ENCODE measurements at regions not wholly inside any gene's neighbourhood (a gene's known extent, or its start where the extent isn't known, plus 50 kb on each side); places are given as distances from the start of the nearest gene placed in this dataset.

GRCh38 chr7:46513447-46513848 is 592.4 kb upstream of the IGFBP3 start:
- TF ChIP-seq EZH2 (IDR thresholded peaks at IDR 0.05; ENCODE audit: borderline replicate concordance, insufficient read depth, low read depth, low read length, poor library complexity, severe bottlenecking) (no peak), CTCF (IDR thresholded peaks at IDR 0.05) (no peak)
- no peak overlapping the region for H3K27ac ChIP-seq (ENCODE audit: low read length in 2 of 2)
- Mint-ChIP-seq H3K4me3 (no peak overlapping the region), H3K4me1 (no peaks in the 10 kb centered on the region), H3K27ac (no peak overlapping the region), H3K27me3 (no peaks in the 10 kb centered on the region), H3K9me3 (ENCODE audit: insufficient read depth) (peaks cover 6% of the 10 kb centered on the region)
- intact Hi-C loops (cut with micrococcal nuclease) = no loop called here
- H4K20me1 ChIP-seq (ENCODE audit: control insufficient read depth, insufficient read depth, low read length, poor library complexity, severe bottlenecking) = no peaks in the 10 kb centered on the region
- H3K4me1 ChIP-seq (ENCODE audit: control insufficient read depth in 2 of 2, insufficient read depth in 2 of 2, low read length in 2 of 2) = no peaks in the 10 kb centered on the region
- ATAC-seq (ENCODE audit: low read depth) (no peak), DNase-seq (no peak)
- peaks cover 0 to 2% (median 0%) of the 10 kb centered on the region in 3 donors for H3K9me3 ChIP-seq (ENCODE audit: control extremely low read depth in 1 of 3, control insufficient read depth in 2 of 3, insufficient read depth in 1 of 3, low read length in 2 of 3)
- ChIA-PET POLR2A (no interaction called here), CTCF (no interaction called here)
- no peak overlapping the region for H3K9ac ChIP-seq (ENCODE audit: low read length)
- no peaks in the 10 kb centered on the region for H3K36me3 ChIP-seq (replicated peaks in 1 of 2; ENCODE audit: control extremely low read depth in 1 of 2, control insufficient read depth in 1 of 2, extremely low read depth in 1 of 2, insufficient read depth in 2 of 2, low read length in 1 of 2)
- WGBS (ENCODE audit: insufficient coverage) = 65% methylated on average over 3 of the region's 3 CpGs
- H3K4me2 ChIP-seq (replicated peaks; ENCODE audit: low read depth, low read length, poor library complexity, severe bottlenecking) = no peak overlapping the region
- no peaks in the 10 kb centered on the region for H3K79me2 ChIP-seq (ENCODE audit: control insufficient read depth, insufficient read depth, low read length)
- H2AFZ ChIP-seq (ENCODE audit: insufficient read depth, low read depth, low read length, poor library complexity, severe bottlenecking) = no peak overlapping the region
- H3K27me3 ChIP-seq (replicated peaks in 1 of 4; ENCODE audit: control extremely low read depth in 1 of 4, control insufficient read depth in 3 of 4, insufficient read depth in 4 of 4, low read length in 3 of 4) = no peaks in the 10 kb centered on the region
- no peak overlapping the region for H3K4me3 ChIP-seq (ENCODE audit: control extremely low read depth in 1 of 5, extremely low read depth in 1 of 5, insufficient read depth in 1 of 5, low read depth in 2 of 5, low read length in 4 of 5)

GRCh38 chr7:46512891-46513413 is 591.9 kb upstream of the IGFBP3 start:
- peaks cover 0 to 2% (median 0%) of the 10 kb centered on the region in 3 donors for H3K9me3 ChIP-seq (ENCODE audit: control extremely low read depth in 1 of 3, control insufficient read depth in 2 of 3, insufficient read depth in 1 of 3, low read length in 2 of 3)
- intact Hi-C loops (cut with micrococcal nuclease) = no loop called here

More at GRCh38 chr7:46512891-46513413, 591.9 kb upstream of the IGFBP3 start:
- no peak overlapping the region for H3K27ac ChIP-seq (ENCODE audit: low read length in 2 of 2)
- Mint-ChIP-seq H3K9me3 (ENCODE audit: insufficient read depth) (peaks cover 5% of the 10 kb centered on the region), H3K27ac (no peak overlapping the region), H3K27me3 (no peaks in the 10 kb centered on the region), H3K4me1 (no peaks in the 10 kb centered on the region), H3K4me3 (no peak overlapping the region)
- no peak for DNase-seq
- H3K4me3 ChIP-seq (ENCODE audit: control extremely low read depth in 1 of 5, extremely low read depth in 1 of 5, insufficient read depth in 1 of 5, low read depth in 2 of 5, low read length in 4 of 5) = no peak overlapping the region
- no peak overlapping the region for H3K4me2 ChIP-seq (replicated peaks; ENCODE audit: low read depth, low read length, poor library complexity, severe bottlenecking)
- ChIA-PET CTCF (no interaction called here), POLR2A (no interaction called here)
- H3K27me3 ChIP-seq (replicated peaks in 1 of 4; ENCODE audit: control extremely low read depth in 1 of 4, control insufficient read depth in 3 of 4, insufficient read depth in 4 of 4, low read length in 3 of 4) = no peaks in the 10 kb centered on the region
- no peaks in the 10 kb centered on the region for H4K20me1 ChIP-seq (ENCODE audit: control insufficient read depth, insufficient read depth, low read length, poor library complexity, severe bottlenecking)
- H3K36me3 ChIP-seq (replicated peaks in 1 of 2; ENCODE audit: control extremely low read depth in 1 of 2, control insufficient read depth in 1 of 2, extremely low read depth in 1 of 2, insufficient read depth in 2 of 2, low read length in 1 of 2) = no peaks in the 10 kb centered on the region
- WGBS (ENCODE audit: insufficient coverage) = no CpG with 5 or more reads among the region's 4 CpGs
- H3K9ac ChIP-seq (ENCODE audit: low read length) = no peak overlapping the region
- no peaks in the 10 kb centered on the region for H3K4me1 ChIP-seq (ENCODE audit: control insufficient read depth in 2 of 2, insufficient read depth in 2 of 2, low read length in 2 of 2)
- no peak for ATAC-seq (ENCODE audit: low read depth)
- H2AFZ ChIP-seq (ENCODE audit: insufficient read depth, low read depth, low read length, poor library complexity, severe bottlenecking) = no peak overlapping the region
- TF ChIP-seq CTCF (IDR thresholded peaks at IDR 0.05) (no peak), EZH2 (IDR thresholded peaks at IDR 0.05; ENCODE audit: borderline replicate concordance, insufficient read depth, low read depth, low read length, poor library complexity, severe bottlenecking) (no peak)
- H3K79me2 ChIP-seq (ENCODE audit: control insufficient read depth, insufficient read depth, low read length) = no peaks in the 10 kb centered on the region
